ENCODE measurements at regions not wholly inside any gene's neighbourhood (a gene's known extent, or its start where the extent isn't known, plus 50 kb on each side); places are given as distances from the start of the nearest gene placed in this dataset.
A peak's percentile ranks its signal among the peaks of the same experiment; 100 is the strongest.

DNA sequence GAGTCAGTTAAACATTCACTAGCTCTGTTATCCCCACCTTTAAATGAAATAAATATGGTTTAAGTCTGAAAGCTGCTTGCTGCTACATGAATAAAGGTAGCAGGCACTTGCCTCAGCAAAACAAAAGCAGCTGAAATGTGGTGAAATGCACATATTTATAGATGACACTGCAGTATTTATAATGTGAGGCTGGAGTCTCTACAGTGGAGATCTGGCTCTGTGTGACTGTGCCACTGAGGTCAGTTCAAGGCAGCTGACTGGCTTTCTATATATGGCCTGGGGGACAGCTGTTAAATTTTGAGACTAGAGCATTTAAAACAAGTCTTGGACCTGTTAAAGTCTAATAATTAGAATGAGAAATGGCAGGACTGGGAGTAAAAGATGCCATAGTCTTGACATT is 859.6 kb upstream of the SEMA6A start:
- Mint-ChIP-seq H3K4me3 (no peak overlapping the region), H3K27ac (peak overlapping the region; percentile 44; the same call in 1 of the 2 replicates), H3K9me3 (no peaks in the 10 kb centered on the region; the same call in 1 of the 2 replicates), H3K27me3 (ENCODE audit: insufficient read depth) (no peaks in the 10 kb centered on the region; the same call in 1 of the 2 replicates), H3K36me3 (ENCODE audit: low read depth) (no peaks in the 10 kb centered on the region), H3K4me1 (ENCODE audit: low read depth) (no peaks in the 10 kb centered on the region; the same call in 1 of the 2 replicates)
- DNase-seq = no peak
- TF ChIP-seq, protein P1, sequence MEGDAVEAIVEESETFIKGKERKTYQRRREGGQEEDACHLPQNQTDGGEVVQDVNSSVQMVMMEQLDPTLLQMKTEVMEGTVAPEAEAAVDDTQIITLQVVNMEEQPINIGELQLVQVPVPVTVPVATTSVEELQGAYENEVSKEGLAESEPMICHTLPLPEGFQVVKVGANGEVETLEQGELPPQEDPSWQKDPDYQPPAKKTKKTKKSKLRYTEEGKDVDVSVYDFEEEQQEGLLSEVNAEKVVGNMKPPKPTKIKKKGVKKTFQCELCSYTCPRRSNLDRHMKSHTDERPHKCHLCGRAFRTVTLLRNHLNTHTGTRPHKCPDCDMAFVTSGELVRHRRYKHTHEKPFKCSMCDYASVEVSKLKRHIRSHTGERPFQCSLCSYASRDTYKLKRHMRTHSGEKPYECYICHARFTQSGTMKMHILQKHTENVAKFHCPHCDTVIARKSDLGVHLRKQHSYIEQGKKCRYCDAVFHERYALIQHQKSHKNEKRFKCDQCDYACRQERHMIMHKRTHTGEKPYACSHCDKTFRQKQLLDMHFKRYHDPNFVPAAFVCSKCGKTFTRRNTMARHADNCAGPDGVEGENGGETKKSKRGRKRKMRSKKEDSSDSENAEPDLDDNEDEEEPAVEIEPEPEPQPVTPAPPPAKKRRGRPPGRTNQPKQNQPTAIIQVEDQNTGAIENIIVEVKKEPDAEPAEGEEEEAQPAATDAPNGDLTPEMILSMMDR (IDR thresholded peaks at IDR 0.05) = no peak

DNA sequence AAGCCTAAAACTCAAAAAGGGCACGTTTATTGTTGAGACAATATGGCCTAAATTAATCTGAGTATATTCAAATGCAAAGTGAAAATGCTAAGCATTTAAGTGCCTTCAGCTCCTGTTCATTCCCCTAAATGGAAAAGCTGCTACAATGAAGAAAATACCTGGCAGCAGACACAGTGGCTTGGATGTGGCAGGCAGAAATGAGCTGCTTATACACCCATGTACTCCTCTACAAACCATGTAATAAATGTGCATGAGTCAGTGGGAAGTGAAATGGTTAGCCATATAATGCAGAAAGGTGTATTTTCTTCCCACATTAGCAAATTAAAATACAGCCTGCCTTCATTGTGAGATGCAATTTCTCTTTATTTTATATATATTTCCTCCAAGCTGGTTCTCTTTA is 859.2 kb upstream of the SEMA6A start:
- H3K27me3 Mint-ChIP-seq (ENCODE audit: insufficient read depth) = no peaks in the 10 kb centered on the region; the same call in 1 of the 2 replicates
- TF ChIP-seq, protein P1 (IDR thresholded peaks at IDR 0.05) = no peak
- no peak for DNase-seq

DNA sequence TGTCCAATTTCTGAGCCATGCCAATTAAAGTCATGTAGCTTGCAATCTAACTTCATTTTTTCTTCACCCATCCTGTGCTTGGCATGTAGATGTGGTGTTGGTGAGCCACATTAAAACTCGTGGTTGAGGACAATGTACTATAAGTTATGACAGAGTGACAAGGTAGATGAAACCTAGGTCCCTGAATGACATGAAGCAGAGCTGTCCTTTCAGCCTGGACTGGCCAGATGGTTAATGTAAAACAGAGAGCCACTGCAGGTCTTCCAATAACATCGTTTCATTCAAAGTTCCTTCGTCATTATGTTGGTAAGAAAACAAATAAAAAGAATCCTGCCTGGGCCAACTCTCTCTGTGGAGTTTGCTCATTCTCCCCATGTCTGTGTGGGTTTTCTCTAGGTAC is 856.5 kb upstream of the SEMA6A start:
- H3K4me1 Mint-ChIP-seq (ENCODE audit: low read depth) = no peaks in the 10 kb centered on the region; the same call in 1 of the 2 replicates

More for the DNA sequence above, 859.2 kb upstream of the SEMA6A start:
- Mint-ChIP-seq H3K36me3 (ENCODE audit: low read depth) (no peaks in the 10 kb centered on the region), H3K9me3 (no peaks in the 10 kb centered on the region; the same call in 1 of the 2 replicates), H3K4me3 (no peak overlapping the region), H3K4me1 (ENCODE audit: low read depth) (no peaks in the 10 kb centered on the region; the same call in 1 of the 2 replicates), H3K27ac (peak overlapping the region; percentile 44; the same call in 1 of the 2 replicates)

DNA sequence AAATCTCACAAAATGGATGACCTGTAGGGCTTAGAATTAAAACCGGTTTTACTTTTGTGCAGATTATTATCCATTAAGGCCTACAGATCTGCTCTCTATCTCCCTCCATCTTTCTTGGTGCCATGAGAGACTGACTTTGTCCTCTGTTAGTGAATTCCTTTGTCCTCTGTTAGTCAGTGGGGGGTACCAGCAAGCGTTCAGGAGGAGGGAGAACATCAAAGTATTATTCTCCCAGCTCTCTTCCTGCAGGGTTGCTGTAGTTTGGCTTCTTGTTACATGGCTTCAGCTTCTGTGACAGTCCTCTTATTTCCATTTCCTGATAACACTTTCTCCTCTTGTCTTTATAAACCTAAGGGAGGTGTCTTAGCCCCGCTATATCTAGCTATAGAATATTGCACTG is 850.5 kb upstream of the SEMA6A start:
- Mint-ChIP-seq H3K36me3 (ENCODE audit: low read depth) (no peaks in the 10 kb centered on the region), H3K27ac (no peak overlapping the region), H3K4me1 (ENCODE audit: low read depth) (no peaks in the 10 kb centered on the region), H3K27me3 (ENCODE audit: insufficient read depth) (no peaks in the 10 kb centered on the region), H3K4me3 (no peak overlapping the region), H3K9me3 (peaks cover 18% of the 10 kb centered on the region)
- DNase-seq = no peak
- TF ChIP-seq, protein P1 (IDR thresholded peaks at IDR 0.05) = no peak

More for the DNA sequence above, 856.5 kb upstream of the SEMA6A start:
- TF ChIP-seq, protein P1 (IDR thresholded peaks at IDR 0.05) = no peak
- Mint-ChIP-seq H3K27ac (no peak overlapping the region), H3K36me3 (ENCODE audit: low read depth) (no peaks in the 10 kb centered on the region), H3K9me3 (no peaks in the 10 kb centered on the region; the same call in none of the 2 replicates), H3K27me3 (ENCODE audit: insufficient read depth) (no peaks in the 10 kb centered on the region), H3K4me3 (no peak overlapping the region)
- no peak for DNase-seq

DNA sequence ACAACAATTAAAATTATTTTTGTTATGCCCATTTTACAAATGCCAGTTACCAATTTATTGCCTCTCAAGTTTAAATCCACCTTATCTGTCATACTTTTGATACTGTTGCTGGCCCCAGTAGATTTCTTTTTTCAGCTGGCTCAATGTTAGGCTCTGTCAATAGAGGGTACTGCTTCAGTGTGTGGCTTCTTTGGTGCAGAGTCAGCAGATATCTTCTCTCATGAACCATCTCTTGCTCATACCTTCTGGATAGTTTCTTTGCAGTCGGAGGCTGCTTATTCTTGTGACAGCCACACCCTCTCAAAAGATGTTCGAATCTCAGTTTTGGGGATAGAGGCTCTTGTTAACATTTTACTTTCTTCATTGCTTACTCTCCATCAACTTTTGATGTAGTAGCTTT is 849.9 kb upstream of the SEMA6A start:
- TF ChIP-seq, protein P1 (IDR thresholded peaks at IDR 0.05) = no peak
- H3K36me3 Mint-ChIP-seq (ENCODE audit: low read depth) = no peaks in the 10 kb centered on the region
- H3K4me3 Mint-ChIP-seq = no peak overlapping the region
- H3K9me3 Mint-ChIP-seq = peaks cover 18% of the 10 kb centered on the region
- no peaks in the 10 kb centered on the region for H3K27me3 Mint-ChIP-seq (ENCODE audit: insufficient read depth)
- no peak for DNase-seq
- H3K27ac Mint-ChIP-seq = no peak overlapping the region
- no peaks in the 10 kb centered on the region for H3K4me1 Mint-ChIP-seq (ENCODE audit: low read depth)

DNA sequence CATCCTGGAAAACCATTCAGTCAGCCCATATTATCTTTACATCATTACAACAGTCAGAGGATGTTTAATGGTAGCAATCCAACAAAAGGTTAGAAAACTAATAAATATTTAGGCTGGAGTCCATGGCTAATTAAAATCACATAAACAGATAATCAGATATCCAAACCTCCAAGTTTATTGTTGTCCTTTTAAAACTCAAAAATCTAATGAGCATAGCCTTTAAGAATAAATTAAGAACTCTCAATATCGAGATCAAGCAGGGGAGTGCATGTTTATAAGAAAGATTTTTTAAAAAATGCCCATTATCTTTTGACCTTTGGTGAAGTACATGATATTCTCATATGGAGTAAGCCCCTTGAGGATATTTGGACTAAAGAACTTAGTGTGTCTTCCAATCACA is 842.9 kb upstream of the SEMA6A start:
- Mint-ChIP-seq H3K9me3 (peaks cover 13% of the 10 kb centered on the region), H3K27me3 (ENCODE audit: insufficient read depth) (no peaks in the 10 kb centered on the region), H3K4me1 (ENCODE audit: low read depth) (no peaks in the 10 kb centered on the region), H3K36me3 (ENCODE audit: low read depth) (no peaks in the 10 kb centered on the region), H3K4me3 (no peak overlapping the region), H3K27ac (no peak overlapping the region)
- no peak for DNase-seq
- TF ChIP-seq, protein P1 (IDR thresholded peaks at IDR 0.05) = no peak

All from HFFc6 (cell line).